ENCODE measurements at regions not wholly inside any gene's neighbourhood (a gene's known extent, or its start where the extent isn't known, plus 50 kb on each side); places are given as distances from the start of the nearest gene placed in this dataset.

GRCh38 chr6:20313960-20314530, 87.6 kb upstream of the E2F3 start:
- DNase-seq = no peak

GRCh38 chr6:20314866-20315845, 86.5 kb upstream of the E2F3 start:
- no peak for DNase-seq

- DNase-seq = no peak
Observed at GRCh38 chr6:20317430-20317829, 84.2 kb upstream of the E2F3 start.

GRCh38 chr6:20318851-20319387, 82.8 kb upstream of the E2F3 start:
- no peak for DNase-seq

- DNase-seq = peak; percentile 76
Observed at GRCh38 chr6:20319520-20320357, 81.9 kb upstream of the E2F3 start.

- no peak for DNase-seq
Observed at GRCh38 chr6:20325641-20326421, 75.8 kb upstream of the E2F3 start.

- DNase-seq = no peak
Observed at GRCh38 chr6:20326422-20326728, 75.3 kb upstream of the E2F3 start.

- no peak for DNase-seq
Observed at GRCh38 chr6:20327141-20327540, 74.5 kb upstream of the E2F3 start.

GRCh38 chr6:20328266-20328923, 73.3 kb upstream of the E2F3 start:
- DNase-seq = no peak

GRCh38 chr6:20328924-20329300, 72.8 kb upstream of the E2F3 start:
- no peak for DNase-seq

GRCh38 chr6:20331042-20331441, 70.6 kb upstream of the E2F3 start:
- DNase-seq = no peak

- DNase-seq = no peak
Observed at GRCh38 chr6:20331625-20332024, 70.1 kb upstream of the E2F3 start.

- no peak for DNase-seq
Observed at GRCh38 chr6:20332441-20333006, 69.2 kb upstream of the E2F3 start.

- DNase-seq = no peak
Observed at GRCh38 chr6:20333721-20334269, 67.9 kb upstream of the E2F3 start.

- DNase-seq = no peak
Observed at GRCh38 chr6:20334334-20334733, 67.3 kb upstream of the E2F3 start.

GRCh38 chr6:20334962-20335361, 66.7 kb upstream of the E2F3 start:
- DNase-seq = no peak

- DNase-seq = no peak
Observed at GRCh38 chr6:20335872-20336271, 65.8 kb upstream of the E2F3 start.

GRCh38 chr6:20338156-20338555, 63.5 kb upstream of the E2F3 start:
- no peak for DNase-seq

- DNase-seq = no peak
Observed at GRCh38 chr6:20340068-20340848, 61.4 kb upstream of the E2F3 start.

- DNase-seq = no peak
Observed at GRCh38 chr6:20341096-20341495, 60.6 kb upstream of the E2F3 start.

- no peak for DNase-seq
Observed at GRCh38 chr6:20341564-20341963, 60.1 kb upstream of the E2F3 start.
